ENCODE measurements at regions not wholly inside any gene's neighbourhood (a gene's known extent, or its start where the extent isn't known, plus 50 kb on each side); places are given as distances from the start of the nearest gene placed in this dataset.

DNA sequence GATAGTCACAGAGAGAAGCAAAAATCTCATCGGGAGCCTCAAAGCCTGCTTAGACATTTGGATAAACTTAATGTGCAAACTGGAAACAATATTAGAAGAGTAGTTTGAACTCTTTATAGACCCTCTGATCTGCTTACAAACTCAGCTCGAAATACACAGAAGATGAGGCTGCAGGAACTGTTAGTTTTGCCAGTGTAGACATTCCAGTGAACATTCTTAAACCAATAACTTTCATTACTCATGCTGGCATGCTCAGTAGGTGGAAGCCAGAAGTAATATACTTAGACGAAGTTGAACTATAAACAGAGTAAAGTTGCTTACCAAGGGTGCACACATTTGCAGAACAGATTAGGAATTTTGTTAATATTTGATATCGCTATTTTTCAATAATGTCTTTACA, 303.5 kb downstream of the ANKRD50 start:
- no peak for DNase-seq

DNA sequence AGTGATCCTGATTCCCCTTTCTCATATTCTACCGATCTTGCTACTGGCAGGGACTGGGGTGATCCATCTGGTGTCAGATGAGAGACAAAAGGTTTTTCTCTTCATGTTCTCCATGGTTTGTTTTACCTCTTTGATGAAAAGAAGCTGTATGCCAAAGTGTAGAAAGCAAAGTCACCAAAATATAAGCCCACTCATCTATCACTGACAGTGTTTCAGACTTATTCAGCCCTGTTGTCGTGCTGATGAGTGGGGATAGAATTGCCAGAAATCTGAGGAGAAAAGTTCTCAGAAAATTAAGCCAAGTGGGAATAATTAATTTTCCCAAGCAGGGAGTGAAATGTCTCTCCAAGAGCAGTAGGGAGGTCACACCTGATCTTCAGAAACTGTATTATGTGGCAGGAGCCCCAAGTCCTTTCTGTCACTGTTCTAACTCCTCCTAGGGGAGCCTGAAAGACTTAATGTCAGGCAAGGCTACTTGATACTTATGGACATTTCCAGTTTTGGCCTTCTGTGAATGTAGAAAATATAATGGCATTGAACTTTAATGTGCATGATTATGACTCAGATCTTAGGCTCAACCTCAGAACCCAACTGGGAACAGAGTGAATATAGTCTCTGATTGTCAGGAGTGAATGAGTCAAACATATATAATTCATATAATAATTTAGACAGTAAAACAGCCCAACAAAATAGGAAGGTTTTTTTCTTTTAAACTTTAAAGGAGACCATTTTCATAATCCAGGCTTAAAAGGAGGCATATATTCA, 298.1 kb downstream of the ANKRD50 start:
- no peak for DNase-seq

DNA sequence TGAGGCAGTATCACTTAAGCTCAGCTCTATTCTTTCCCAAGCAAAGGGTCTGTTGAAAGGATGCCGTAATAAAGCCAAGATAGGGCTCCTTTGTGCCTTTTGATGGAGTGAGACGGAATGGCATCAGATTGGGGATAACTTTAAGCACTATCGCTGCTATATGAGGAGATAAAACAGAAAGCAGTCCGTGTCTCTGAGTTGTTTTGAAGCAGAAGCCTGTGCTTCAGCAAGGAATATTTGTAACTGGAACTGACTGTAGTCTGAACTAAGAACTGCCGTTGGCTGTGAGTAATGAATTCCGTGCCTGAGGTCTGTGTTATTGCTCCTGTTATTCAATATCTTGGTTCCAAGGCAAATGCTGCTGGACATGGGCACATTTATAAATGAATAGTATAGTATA, 297.4 kb downstream of the ANKRD50 start:
- no peak for DNase-seq

DNA sequence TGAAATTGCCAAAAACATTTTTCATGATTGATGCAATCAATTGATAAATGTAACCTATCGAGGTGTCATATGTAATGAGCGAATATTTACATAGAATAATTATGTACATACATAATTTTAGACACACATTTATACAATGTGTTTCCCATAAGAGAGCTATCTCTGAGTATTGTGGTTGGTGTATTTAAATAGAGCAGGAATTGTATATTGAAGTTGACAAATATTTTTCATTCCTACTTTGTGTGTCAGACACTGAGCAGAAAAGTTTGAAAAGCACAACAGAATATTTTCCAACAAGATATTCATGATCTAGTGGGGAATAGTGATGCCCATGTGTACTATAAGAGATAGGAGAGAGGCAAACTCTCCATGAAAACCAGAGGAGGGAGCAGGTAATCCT, 295.2 kb downstream of the ANKRD50 start:
- DNase-seq: no peak

DNA sequence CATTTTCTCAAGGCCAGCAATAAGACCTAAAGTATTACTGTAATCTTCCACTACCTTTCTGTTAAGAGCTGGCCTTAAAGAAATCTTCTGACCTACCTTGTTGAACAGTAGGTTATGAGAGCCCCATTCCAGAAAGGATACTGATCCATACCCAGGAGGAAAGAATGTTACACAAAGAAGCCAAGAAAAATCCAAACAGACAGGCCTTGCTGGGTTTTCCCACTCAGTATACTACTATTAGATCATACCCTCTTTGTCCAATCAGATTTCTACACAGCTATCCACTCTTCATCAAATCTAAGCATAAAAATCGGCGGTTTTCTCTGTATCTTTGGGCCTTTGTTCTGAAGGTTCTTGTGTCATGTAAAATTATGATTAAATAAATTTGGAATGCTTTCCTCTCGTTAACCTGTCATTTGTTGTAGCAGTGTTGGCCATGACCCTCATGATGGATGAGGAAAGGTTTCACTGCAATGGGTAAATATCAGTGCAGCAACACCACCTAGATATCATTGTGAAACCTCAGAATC, 292.3 kb downstream of the ANKRD50 start:
- no peak for DNase-seq

DNA sequence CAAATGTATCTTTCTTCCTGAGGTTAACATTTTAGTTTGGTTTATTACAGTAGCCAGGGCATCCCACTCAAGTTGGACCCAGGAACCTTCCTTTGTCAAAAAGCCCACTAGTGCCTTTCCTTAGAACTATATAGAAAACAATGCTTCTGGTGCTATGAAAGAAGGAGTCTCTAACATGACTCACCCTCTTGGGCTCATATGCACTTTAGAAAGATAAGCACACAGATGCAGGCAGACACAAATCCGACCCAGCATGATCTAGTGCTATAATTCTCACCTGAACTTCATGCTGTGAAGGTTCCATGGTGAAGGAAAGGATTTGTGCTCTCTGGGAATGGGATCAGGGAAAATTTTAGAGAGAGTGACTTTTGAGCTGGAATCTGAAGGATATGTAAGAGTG, 289.4 kb downstream of the ANKRD50 start:
- DNase-seq: no peak

DNA sequence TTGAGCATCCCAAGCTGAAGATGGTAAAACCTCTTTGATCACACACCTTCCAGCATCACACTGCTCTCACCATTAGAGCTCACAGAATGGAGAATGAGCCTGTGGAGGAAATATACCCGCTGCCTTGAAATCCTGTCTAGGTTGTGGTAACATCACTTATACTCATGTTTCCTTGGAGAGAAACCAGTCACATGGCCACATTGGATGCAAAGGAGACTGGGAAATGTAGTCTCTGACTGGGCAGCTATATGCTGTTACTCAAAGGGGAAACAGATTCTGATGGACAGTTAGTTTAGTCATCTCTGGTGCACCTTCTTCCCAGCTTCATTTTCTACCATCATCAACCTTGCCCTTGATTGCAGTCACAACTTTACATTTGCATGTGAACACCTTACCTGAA, 286.3 kb downstream of the ANKRD50 start:
- no peak for DNase-seq

DNA sequence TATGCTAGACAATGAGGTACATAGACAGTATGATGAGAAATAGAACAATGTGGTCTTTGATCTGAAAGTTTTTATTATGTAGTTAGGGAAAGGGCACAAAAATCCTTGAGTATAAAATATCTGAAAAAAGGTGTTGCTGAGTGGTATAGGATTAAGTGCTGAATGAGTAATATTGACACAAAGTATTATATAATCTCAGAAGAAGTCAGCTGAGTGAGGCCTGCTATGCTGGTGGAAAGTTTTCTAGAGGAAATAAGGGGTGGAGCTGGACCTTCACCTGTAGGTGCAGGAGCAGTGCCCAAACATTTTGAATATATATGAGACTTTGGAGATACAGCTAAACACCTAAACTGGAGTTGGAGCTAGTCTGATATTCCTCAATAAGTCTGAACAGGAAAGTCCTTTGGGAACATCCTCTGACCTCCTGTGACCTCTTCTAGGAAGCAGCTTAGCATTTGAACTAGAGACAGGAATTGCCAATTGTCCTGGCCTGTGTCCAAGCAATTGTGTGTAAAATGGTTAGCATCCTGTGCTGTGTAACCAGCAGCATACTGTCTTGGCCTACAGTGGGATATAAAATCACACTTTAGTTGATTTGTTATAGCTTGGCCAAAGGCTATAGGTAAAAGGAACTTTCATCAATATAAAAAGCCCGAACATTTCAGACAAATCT, 285.3 kb downstream of the ANKRD50 start:
- no peak for DNase-seq

DNA sequence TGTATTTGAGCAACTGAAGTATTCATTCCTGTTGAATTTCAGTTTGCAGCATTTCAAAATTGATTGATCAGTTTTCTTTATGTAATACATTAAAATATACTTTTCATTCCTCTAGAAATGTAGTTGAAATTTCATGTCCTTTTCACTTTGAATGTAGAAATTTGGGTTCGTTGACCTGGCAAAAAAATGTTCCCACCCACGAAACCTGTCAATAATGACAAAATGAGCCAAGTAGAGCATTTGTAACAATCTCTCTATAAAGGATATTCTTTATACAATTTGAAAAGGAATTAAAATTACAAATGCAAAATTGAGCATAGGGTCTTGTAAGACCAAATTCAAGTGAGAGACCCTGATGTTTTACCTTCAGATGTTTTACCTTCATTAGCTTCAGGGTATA, 283.9 kb downstream of the ANKRD50 start:
- no peak for DNase-seq

DNA sequence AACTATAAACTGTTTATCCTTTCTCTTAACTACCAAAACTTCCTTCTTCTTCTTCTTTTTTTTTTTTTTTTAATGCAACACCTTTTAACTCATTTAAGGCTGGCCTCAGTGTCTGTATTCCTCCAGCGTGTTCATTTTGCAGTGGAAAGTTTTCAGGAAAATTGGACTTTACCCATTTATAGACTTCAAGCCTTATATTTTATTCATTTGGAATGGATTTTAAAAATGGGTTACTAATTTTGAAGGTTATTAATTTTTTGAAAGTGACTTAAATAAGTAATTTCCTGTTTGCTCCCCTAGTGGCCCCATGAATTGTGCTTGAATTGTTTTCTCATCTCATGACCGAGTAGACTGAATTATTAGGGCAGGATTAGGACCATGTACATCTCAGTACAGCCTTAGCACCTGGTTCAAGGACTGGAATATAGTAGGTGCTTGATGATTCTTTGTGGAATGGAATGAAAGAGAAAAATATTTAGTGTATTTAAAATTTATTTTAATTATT, 282.7 kb downstream of the ANKRD50 start:
- DNase-seq: no peak

DNA sequence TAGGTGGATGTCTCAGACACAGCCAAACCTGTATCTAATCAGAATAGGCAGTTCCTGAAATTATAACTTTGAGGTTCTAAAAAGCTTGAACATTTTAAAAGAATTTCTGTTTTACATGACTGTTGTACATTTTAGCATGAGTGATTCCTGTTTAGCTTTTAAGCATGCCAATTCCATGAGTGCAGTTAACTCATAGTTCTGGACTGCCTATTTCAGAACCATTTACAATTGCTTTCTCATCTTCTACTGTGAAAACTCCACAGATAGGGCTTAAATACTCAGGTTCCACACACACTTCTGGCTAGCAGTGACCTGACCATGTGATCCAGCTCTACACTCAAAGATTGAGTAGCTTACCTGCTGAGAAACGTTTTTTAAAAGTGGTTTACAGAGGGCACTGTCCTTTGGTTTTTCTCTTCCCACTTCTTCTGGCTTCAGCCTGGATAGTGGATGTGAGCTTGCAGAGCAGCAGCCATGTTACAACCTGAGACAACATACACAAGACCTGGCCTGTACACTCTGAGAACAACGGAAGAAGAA, 280.8 kb downstream of the ANKRD50 start:
- DNase-seq: no peak

DNA sequence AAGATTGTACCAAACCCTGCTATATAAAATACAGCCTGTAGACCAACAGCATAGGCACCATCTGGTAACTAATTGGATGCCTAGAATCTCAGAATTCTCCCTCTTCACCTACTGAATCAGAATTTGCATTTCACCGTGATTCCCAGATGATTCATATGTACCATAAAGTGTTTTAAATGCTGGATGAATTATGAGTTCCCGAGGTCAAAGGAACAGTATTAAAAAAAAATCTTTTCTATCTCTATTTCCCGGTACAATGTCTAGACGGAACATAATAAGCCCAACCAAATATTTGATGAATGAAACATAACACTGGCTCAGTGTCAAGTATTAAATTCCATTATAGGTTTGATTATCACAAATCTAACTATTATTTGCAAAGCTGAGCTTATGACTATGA, 280.0 kb downstream of the ANKRD50 start:
- no peak for DNase-seq

DNA sequence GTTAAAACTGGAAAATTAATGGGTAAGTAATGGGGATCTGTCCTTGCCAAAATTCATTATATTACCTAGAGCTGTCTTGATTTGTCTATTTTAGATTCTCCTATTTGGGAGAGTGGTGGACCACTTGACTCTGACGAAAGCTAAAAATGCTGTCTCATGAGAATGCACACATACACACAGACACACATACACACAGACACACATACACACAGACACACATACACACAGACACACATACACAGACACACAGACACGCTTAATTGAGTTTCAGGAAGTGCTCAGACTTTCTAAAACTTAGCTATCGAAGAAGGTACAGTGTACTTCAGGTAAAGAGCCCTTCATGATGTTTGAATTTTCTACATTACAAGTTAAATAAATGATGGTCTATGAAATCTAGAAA, 279.5 kb downstream of the ANKRD50 start:
- DNase-seq: no peak

DNA sequence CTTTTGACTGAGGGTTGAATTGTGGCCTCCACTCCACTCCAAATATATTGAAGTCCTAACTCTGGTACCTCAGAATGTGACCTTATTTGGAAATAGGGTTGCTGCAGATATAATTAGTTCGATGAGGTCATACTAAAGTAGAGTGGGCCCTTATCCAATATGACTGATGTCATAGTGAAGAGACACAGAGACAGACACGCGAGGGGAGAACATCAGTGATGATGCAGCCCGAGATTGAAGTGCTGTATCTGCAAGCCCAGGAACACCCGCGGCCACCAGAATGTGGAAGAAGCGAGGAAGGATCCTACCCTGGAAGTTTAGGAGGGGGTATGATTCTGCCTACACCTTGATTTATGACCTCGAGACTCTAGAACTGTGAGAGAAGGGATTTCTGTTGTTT, 279.0 kb downstream of the ANKRD50 start:
- DNase-seq: no peak

DNA sequence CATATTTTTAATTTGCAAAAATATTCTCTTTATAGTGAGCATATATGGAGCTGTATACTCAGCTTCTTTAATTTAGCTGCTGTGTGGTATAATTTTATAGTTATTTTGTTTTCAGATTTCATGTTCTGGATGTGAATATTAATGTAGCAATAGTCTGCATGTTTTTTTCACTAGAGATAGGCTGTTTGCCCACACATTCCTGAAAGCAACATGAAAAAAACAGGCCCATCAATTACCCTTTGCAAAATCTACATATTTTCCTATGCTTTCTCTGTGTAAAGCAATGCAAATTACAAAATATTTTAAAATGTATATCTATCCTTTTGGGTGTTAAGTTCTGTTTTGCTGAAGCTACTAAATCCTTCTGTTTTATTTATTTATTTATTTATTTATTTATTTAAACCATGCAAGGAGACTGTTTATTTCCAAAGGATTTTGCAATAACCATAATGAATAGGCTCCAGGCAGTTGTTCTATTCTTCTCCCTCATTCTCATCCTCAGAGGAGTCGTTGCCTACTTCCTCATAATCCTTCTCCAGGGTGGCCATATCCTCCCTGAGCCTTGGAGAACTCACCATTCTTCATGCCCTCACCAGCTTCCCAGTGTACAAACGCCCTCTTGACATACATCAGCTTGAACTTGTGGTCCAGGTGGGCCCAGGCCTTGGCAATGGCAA, 277.1 kb downstream of the ANKRD50 start:
- no peak for DNase-seq

DNA sequence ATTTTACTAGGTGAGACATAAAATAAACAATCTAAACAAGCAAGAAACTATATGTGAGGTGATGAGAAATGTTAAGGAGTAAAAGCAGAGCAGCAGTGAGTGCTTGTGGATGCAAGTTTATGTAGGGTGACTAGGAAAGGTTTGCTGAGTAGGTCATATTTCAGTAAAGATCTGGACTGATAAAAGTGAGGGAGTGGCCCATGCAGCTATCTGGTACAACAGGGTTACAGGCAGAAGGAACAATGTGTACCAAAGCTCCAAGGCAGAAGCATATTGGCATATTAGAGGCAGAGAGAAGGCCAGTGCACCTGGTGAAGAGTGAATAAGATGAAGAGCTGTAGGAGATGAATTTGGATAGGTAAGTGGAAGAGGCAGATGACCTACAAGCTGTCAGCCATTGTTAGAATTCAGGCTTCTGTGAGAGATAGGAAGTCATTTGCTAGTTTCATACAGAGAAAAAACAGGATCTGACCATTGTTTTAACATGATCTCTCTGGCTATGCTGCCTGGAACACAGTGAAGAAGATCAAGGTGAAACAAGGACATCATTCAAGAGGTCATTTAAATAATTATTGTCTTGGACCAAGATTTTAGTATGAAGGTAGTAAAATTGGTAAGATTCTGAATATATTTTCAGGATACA, 274.6 kb downstream of the ANKRD50 start:
- DNase-seq: no peak

DNA sequence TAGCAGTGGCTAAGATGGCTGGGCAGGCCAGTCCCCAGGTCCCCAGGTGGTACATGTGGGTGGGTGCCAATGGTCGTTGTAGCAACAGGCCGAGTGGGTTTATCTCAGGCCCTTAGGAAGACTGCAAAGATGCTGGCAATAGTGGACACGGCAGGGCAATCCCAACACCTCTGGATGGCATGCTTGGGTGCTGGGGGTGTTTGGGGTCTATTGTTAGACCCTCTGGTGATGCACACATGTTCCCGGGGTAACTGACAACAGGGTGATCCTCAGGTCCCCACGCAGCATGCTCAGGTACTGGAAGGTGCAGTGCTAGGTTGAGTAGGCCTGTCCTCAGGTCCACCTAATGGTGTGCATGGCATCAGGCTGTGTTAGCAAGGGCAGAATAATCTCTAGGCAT, 267.5 kb downstream of the ANKRD50 start:
- DNase-seq: no peak

DNA sequence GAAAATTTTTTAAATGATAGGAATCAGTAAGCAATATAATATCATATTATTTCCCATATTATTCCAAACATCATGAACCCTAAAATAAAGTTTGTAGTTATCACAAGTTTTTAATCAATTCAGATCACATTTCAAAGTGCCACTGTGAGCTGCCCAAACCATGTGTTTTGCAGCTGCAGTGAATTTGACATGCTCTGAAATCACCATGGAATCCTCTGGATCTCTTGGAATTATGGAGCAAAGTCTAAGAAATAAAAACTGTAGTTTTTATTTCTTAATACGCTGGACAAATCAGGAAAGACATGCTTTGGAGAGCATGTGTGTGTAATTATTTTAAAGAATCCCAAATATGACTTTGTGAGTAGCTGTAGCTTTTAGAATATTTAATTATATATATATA, 262.7 kb downstream of the ANKRD50 start:
- DNase-seq: no peak

DNA sequence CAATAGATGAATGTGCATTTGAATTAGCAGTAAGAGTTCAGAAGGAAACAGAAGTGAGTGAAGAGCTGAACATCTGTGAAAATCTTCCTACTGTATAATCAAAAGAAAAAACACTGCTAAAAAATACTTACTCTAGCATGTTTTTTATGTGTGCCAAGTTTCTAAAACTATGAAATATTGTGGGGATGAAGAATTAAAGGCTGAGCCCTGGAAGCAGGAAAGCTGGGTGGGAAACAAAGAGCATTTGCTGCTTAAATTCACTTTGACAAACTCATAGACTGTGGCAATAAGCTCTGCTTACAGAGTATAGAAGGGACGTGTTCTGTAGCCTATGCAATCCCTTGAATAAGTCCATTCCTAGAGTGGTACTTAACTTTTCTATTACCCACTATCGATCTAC, 261.7 kb downstream of the ANKRD50 start:
- no peak for DNase-seq

DNA sequence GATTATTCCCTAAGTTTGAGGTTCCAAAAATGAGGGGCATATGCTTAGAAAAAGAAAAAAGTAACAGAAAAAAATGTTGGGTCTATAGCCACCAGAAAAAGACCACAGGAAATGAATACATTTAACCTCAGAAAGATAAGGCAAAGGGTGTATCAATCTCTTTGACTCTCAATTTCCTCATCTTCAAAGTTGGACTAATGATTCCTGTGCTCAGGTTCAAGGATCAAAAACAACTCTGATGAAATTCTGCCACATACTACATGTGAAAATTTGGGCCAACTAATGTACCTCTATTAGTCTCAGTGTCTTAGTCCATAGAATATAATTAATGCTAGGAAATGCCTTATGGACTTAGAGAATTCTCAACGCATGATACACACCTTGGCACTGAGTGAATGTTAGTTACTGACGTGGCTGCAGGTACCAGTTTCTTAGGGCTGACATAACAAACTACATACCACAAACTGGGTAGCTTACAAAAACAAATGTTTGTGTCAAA, 257.7 kb downstream of the ANKRD50 start:
- no peak for DNase-seq

DNA sequence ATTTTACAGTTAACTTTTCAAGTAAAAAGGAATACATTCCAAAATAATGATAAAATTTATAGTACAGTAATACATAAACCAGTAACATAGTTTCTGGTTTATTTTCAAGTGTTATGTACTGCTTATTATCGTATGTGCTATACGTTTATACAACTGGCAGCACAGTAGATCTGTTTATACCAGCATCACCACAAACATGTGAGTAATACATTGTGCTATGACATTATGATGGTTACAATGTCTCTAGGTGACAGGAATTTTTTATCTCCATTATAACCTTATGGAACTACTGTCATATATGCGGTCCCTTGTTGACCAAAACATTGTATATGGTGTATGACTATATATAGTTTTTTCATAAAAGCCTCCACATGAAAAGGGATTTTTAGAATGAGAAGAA, 256.9 kb downstream of the ANKRD50 start:
- DNase-seq: no peak

DNA sequence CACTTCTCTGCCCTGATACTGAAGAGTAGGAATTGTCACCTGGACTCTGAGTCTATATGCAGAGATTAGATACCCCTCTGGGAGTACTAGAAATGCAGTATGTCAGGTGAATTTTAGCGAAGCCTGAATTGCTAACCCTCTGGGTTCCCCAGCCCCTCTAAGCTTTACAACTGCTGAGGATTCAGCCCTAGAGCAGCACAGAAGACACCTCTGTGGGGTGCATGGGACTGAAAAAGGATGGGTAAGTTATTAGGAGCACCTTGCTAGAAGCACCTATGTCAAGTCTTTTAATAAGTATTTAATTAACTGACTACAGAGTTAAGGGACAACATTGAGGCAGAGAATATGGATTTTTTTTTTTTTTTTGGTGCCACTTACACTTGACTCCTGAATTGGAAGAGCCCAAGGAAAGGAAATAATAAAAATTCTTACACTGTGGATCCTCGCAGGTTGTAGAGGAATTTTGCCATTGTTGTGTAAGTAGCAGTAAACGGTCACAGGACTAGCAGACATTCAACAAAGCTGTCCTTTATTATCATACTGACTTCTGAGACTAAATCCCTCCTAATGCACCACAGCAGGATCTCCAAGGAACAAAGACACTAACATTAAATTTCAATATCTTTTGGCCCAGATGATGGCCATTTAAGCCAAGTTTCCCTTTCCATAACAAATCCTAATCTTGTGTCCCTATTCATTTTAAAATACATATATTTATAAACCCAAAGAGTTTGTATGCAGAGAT, 253.2 kb downstream of the ANKRD50 start:
- DNase-seq: no peak
